ENCODE measurements at regions not wholly inside any gene's neighbourhood (a gene's known extent, or its start where the extent isn't known, plus 50 kb on each side); places are given as distances from the start of the nearest gene placed in this dataset.
"Not testable (repeated sequence)": the region's sequence is repeated elsewhere in the genome, so short reads cannot be mapped to it uniquely, and the experiment has no call there.

DNA sequence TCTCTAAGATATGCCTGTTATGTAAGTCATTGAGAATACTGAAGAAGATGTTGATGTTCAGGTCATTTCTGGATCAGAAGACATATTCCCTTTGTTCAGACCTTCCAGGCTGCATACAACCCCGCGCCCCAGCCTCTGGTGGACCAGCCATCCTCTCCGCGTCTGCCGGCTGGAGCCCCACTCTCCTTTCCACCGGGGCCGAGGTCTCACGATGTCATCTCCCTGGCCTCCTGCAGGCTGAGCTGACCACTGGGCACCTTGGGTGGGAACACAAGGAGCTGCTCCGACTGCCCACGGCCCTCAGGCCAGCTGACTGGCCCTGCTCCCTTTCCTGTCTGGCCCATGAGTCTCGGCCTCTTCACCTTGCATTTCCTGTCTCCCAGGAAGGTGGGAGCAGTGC, 124.6 kb downstream of the SHANK2 start:
- peaks cover 5% of the 10 kb centered on the region for H3K27me3 Mint-ChIP-seq (ENCODE audit: low read depth, unreplicated experiment)
- H3K4me2 ChIP-seq (ENCODE audit: low read length) = no peak overlapping the region
- peaks cover 6% of the 10 kb centered on the region for H3K4me1 Mint-ChIP-seq (ENCODE audit: low read depth, unreplicated experiment)
- H4K20me1 ChIP-seq (ENCODE audit: insufficient read depth, low read length) = no peaks in the 10 kb centered on the region
- TF ChIP-seq EZH2 (IDR thresholded peaks at IDR 0.05; ENCODE audit: insufficient read depth, low read length) = no peak
- TF ChIP-seq, protein P1, sequence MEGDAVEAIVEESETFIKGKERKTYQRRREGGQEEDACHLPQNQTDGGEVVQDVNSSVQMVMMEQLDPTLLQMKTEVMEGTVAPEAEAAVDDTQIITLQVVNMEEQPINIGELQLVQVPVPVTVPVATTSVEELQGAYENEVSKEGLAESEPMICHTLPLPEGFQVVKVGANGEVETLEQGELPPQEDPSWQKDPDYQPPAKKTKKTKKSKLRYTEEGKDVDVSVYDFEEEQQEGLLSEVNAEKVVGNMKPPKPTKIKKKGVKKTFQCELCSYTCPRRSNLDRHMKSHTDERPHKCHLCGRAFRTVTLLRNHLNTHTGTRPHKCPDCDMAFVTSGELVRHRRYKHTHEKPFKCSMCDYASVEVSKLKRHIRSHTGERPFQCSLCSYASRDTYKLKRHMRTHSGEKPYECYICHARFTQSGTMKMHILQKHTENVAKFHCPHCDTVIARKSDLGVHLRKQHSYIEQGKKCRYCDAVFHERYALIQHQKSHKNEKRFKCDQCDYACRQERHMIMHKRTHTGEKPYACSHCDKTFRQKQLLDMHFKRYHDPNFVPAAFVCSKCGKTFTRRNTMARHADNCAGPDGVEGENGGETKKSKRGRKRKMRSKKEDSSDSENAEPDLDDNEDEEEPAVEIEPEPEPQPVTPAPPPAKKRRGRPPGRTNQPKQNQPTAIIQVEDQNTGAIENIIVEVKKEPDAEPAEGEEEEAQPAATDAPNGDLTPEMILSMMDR (IDR thresholded peaks at IDR 0.05; ENCODE audit: insufficient read depth, low read depth, low read length) = no peak
- FAIRE-seq = no peak
- H3K4me1 ChIP-seq (ENCODE audit: insufficient read depth, low read length) = no peaks in the 10 kb centered on the region
- H3K36me3 Mint-ChIP-seq (ENCODE audit: low read depth, unreplicated experiment) = no peaks in the 10 kb centered on the region
- no peak overlapping the region for H3K4me3 Mint-ChIP-seq (ENCODE audit: unreplicated experiment)
- H3K36me3 ChIP-seq (ENCODE audit: insufficient read depth, low read length) = no peaks in the 10 kb centered on the region
- no peak overlapping the region for H3K27ac ChIP-seq (ENCODE audit: low read depth, low read length)
- H3K27me3 ChIP-seq (ENCODE audit: insufficient read depth, low read length) = no peaks in the 10 kb centered on the region
- H3K27ac Mint-ChIP-seq (ENCODE audit: unreplicated experiment) = no peak overlapping the region
- H3K9me3 ChIP-seq (ENCODE audit: insufficient read depth, low read depth, low read length) = peaks cover 6% of the 10 kb centered on the region
- no peak overlapping the region for H3K4me3 ChIP-seq (ENCODE audit: insufficient read depth, low read depth, low read length)
- H3K79me2 ChIP-seq (ENCODE audit: insufficient read depth, low read length) = no peaks in the 10 kb centered on the region
- H3K9me3 Mint-ChIP-seq (ENCODE audit: unreplicated experiment) = no peaks in the 10 kb centered on the region
- no peak overlapping the region for H3K9ac ChIP-seq (ENCODE audit: low read length)
- no peak overlapping the region for H2AFZ ChIP-seq (ENCODE audit: low read depth, low read length)
- DNase-seq (ENCODE audit: low read depth) = no peak

GRCh38 chr11:71126401-71126800, 126.0 kb downstream of the SHANK2 start:
- not testable (repeated sequence) for H3K27ac ChIP-seq (ENCODE audit: low read depth, low read length); H3K9me3 ChIP-seq (ENCODE audit: insufficient read depth, low read depth, low read length); H3K36me3 Mint-ChIP-seq (ENCODE audit: low read depth, unreplicated experiment); H3K4me3 Mint-ChIP-seq (ENCODE audit: unreplicated experiment); H3K36me3 ChIP-seq (ENCODE audit: insufficient read depth, low read length); H2AFZ ChIP-seq (ENCODE audit: low read depth, low read length); H3K4me3 ChIP-seq (ENCODE audit: insufficient read depth, low read depth, low read length); H3K4me1 Mint-ChIP-seq (ENCODE audit: low read depth, unreplicated experiment); H3K27ac Mint-ChIP-seq (ENCODE audit: unreplicated experiment); H3K27me3 Mint-ChIP-seq (ENCODE audit: low read depth, unreplicated experiment); H4K20me1 ChIP-seq (ENCODE audit: insufficient read depth, low read length); H3K79me2 ChIP-seq (ENCODE audit: insufficient read depth, low read length); H3K9me3 Mint-ChIP-seq (ENCODE audit: unreplicated experiment); H3K9ac ChIP-seq (ENCODE audit: low read length); FAIRE-seq; H3K27me3 ChIP-seq (ENCODE audit: insufficient read depth, low read length); DNase-seq (ENCODE audit: low read depth); H3K4me1 ChIP-seq (ENCODE audit: insufficient read depth, low read length); H3K4me2 ChIP-seq (ENCODE audit: low read length)

GRCh38 chr11:71125150-71125549, 127.2 kb downstream of the SHANK2 start:
- Mint-ChIP-seq H3K4me3 (ENCODE audit: unreplicated experiment) (no peak overlapping the region), H3K27me3 (ENCODE audit: low read depth, unreplicated experiment) (peaks cover 3% of the 10 kb centered on the region), H3K36me3 (ENCODE audit: low read depth, unreplicated experiment) (no peaks in the 10 kb centered on the region), H3K4me1 (ENCODE audit: low read depth, unreplicated experiment) (peaks cover 7% of the 10 kb centered on the region), H3K9me3 (ENCODE audit: unreplicated experiment) (no peaks in the 10 kb centered on the region), H3K27ac (ENCODE audit: unreplicated experiment) (no peak overlapping the region)
- no peaks in the 10 kb centered on the region for H3K36me3 ChIP-seq (ENCODE audit: insufficient read depth, low read length)
- DNase-seq (ENCODE audit: low read depth) (no peak), FAIRE-seq (no peak)
- H3K9me3 ChIP-seq (ENCODE audit: insufficient read depth, low read depth, low read length) = peaks cover 6% of the 10 kb centered on the region
- no peak for TF ChIP-seq EZH2 (IDR thresholded peaks at IDR 0.05; ENCODE audit: insufficient read depth, low read length)
- TF ChIP-seq, protein P1 (IDR thresholded peaks at IDR 0.05; ENCODE audit: insufficient read depth, low read depth, low read length) = no peak
- H3K79me2 ChIP-seq (ENCODE audit: insufficient read depth, low read length) = no peaks in the 10 kb centered on the region
- H3K27me3 ChIP-seq (ENCODE audit: insufficient read depth, low read length) = no peaks in the 10 kb centered on the region
- H2AFZ ChIP-seq (ENCODE audit: low read depth, low read length) = no peak overlapping the region
- H3K4me3 ChIP-seq (ENCODE audit: insufficient read depth, low read depth, low read length) = no peak overlapping the region
- no peak overlapping the region for H3K9ac ChIP-seq (ENCODE audit: low read length)
- no peak overlapping the region for H3K27ac ChIP-seq (ENCODE audit: low read depth, low read length)
- H3K4me1 ChIP-seq (ENCODE audit: insufficient read depth, low read length) = no peaks in the 10 kb centered on the region
- no peaks in the 10 kb centered on the region for H4K20me1 ChIP-seq (ENCODE audit: insufficient read depth, low read length)
- no peak overlapping the region for H3K4me2 ChIP-seq (ENCODE audit: low read length)
